HG03439 (cell line): ENCODE measurements at regions not wholly inside any gene's neighbourhood (a gene's known extent, or its start where the extent isn't known, plus 50 kb on each side); places are given as distances from the start of the nearest gene placed in this dataset.
"Not testable (repeated sequence)": the region's sequence is repeated elsewhere in the genome, so short reads cannot be mapped to it uniquely, and the experiment has no call there.

Experiments
- ATAC-seq: cut with Tn5 transposase; IDR thresholded peaks from one replicate; pipeline ENCODE4 v1.9.1; 2021; ENCODE audit warnings: mild to moderate bottlenecking, moderate library complexity; ENCODE audit not compliant: unreplicated experiment

- not testable (repeated sequence) for ATAC-seq
Measured at GRCh38 chr2:87593784-87594610, 153.9 kb upstream of the PLGLB2 start.

DNA sequence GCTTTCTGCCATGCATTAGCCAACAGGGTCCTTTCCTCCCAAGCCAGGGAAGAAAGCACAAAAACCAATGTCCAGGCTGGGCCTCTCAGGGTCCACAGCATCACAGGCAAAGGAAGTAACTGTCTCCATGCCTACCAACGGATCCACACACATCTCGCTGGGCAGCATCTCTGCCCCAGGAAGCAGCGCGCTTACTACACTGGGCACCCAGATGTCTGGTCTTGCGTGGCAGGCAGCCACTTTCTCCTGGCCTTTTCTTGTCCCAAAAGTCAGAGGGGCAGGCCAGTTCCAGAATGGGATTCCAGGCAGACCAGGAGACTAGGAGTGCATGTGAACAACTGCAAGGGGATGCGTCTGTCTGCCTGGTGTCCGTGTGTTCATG is 153.3 kb upstream of the PLGLB2 start:
- not testable (repeated sequence) for ATAC-seq

DNA sequence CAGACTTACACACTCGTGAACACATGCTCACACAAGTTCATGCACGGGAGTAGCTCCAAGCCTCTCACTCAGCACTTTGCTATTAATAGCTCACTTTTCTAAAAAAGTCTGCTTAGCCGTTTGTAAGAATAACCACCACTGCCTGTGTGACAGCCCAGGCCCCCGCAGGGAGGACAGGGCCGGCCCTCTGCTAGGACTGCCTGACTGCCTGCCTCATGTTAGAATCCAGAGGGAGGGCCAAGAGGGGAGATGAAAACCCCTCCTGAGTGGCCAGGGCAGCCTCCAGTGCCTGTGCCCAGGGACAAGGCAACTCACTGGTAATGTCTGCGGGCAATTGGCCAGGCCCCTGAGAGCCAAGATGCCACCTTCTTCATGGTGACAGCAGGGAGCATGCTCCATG is 152.9 kb upstream of the PLGLB2 start:
- not testable (repeated sequence) for ATAC-seq

- not testable (repeated sequence) for ATAC-seq
Measured at GRCh38 chr2:87600961-87601360, 146.9 kb upstream of the PLGLB2 start.

- not testable (repeated sequence) for ATAC-seq
Measured at GRCh38 chr2:87602118-87602517, 145.8 kb upstream of the PLGLB2 start.

DNA sequence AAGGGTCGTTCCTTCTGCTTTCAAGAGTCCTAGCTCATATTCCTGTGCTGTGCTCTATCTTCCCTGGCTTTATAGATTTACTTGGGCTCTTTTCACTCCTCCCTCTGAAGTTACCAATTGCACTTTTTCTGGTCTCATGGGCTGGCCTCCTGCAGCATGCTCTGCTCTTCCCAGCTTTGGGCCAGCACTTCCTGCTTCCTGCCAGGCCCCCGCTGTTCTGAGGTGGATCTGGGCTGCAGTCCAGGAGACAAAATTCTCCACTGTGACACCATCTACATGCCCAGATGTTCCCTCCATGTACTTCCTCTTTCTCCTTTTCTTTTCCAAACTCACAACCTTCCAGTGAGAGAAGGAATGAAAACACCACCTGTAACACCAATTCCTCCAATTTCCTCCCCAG is 145.2 kb upstream of the PLGLB2 start:
- not testable (repeated sequence) for ATAC-seq

- not testable (repeated sequence) for ATAC-seq
Measured at GRCh38 chr2:87603418-87604278, 144.2 kb upstream of the PLGLB2 start.

DNA sequence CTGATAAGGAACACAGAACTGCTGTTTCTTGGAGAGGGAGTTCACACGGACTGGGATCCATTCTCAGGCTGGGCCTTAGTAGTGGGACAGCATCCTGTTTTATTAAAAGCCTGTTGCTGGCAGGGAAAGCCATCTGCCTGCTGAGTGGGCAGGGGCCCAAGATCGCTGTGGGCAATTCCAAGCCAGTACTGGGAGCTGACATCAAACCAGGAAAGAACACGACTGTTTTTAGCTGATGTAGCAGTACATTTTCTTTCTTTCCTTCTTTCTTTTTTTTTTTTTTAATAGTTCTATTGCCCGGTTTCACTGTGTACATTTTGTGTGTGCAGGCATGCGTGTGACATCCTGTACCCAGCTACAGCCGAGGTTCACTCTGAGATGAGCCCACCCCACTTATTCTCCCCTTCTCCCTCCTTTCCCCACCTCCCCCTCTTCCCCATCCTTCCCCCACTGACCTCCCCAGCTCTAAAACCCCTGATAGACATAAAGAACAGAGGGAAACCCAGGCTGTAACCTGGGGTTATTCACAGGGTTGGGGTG is 143.5 kb upstream of the PLGLB2 start:
- not testable (repeated sequence) for ATAC-seq

- ATAC-seq, result not testable (repeated sequence)
Measured at GRCh38 chr2:87604980-87605379, 142.9 kb upstream of the PLGLB2 start.

- ATAC-seq, result not testable (repeated sequence)
Measured at GRCh38 chr2:87608377-87609166, 139.3 kb upstream of the PLGLB2 start.

GRCh38 chr2:87610974-87611373 is 136.9 kb upstream of the PLGLB2 start:
- not testable (repeated sequence) for ATAC-seq

DNA sequence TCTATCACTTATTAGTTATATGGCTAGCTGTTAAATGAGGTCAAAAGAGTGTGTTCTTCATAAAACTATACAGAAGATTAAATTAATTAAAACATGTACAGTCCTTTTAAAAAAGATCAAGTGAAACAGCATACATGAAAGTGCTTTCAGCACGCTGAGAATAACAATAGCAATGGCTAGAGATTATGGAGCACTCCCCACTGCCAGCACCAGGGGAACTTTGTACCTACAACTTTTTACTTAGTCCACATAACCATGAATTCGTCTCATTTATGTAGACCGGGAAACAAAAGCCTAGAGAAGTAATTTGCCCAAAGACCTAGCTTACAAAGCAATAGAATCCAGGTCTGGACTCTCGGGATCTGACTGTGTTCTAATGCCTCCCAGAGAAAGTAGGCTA is 136.5 kb upstream of the PLGLB2 start:
- ATAC-seq, result not testable (repeated sequence)

DNA sequence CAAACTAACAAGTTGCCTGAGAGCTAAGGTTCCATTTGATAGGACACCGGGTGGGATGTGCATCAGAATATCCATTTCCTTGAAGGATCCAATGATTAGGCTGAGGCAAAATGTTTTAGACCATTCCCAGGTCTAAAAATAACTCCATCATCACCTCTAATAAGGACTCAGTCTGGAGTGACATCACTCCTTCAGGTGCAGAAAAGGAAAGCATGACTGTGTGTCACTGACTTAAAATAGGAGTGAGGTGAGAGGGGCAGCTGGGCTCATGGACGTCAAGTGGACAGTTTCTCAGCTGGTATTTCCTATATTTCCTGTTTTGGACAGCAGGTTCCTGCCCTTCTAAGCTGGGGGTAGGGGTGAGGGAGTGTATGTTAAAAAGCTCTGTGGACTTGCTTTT is 135.9 kb upstream of the PLGLB2 start:
- ATAC-seq, result not testable (repeated sequence)

GRCh38 chr2:87614829-87615434 is 133.0 kb upstream of the PLGLB2 start:
- not testable (repeated sequence) for ATAC-seq

DNA sequence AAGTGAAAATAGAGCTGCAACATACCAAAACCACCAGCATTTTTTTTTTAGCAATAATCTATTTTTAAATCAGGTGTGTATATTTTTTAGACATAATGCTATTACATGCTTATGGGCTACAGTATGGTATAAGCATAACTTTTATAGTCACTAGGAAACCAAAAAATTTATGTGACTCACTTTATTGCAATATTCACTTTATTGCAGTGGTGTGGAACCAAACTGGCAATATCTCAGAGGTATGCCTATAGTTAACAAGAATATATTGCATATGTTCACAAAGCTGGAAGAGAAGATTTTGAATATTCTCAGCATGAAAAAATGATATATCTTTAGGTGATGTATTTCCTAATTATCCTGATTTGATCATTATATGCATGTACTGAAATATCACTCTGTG is 128.8 kb upstream of the PLGLB2 start:
- ATAC-seq, result not testable (repeated sequence)

DNA sequence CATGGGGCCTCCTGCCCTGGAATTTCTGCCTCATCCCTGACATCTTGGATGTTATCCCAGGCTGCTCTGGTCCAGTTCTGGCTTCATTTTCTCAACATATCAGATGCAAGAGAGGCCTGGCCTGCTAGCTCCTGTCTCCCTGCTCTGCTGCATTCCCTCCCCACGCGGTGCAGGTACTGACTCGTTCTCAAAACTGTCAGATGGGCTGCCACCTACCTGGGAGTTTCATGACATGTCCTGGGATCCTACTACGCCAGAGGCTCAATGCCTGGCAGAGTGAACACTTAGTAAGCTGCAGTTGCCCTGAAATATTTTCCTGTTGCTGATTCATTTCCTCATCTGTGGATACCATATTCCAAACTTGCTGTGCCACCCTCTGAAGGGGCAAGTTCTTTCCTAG is 126.7 kb upstream of the PLGLB2 start:
- ATAC-seq, result not testable (repeated sequence)

GRCh38 chr2:87622720-87623119 is 125.2 kb upstream of the PLGLB2 start:
- not testable (repeated sequence) for ATAC-seq

- ATAC-seq, result not testable (repeated sequence)
Measured at GRCh38 chr2:87629491-87630458, 118.1 kb upstream of the PLGLB2 start.

GRCh38 chr2:87630892-87631291 is 117.0 kb upstream of the PLGLB2 start:
- ATAC-seq, result not testable (repeated sequence)
